Tibial nerve (tissue), 4 donors: ENCODE measurements at regions not wholly inside any gene's neighbourhood (a gene's known extent, or its start where the extent isn't known, plus 50 kb on each side); places are given as distances from the start of the nearest gene placed in this dataset.

Experiments
- DNase-seq, 2 donors: peaks; one replicate each; pipeline ENCODE4 v3.0.0-alpha.2; 2019; ENCODE audit warnings: low spot score in 2 of 2
- H3K27ac ChIP-seq, 4 donors: fragments of 200-600 bp; sonication (generic) in 3 of 4; one replicate each; pipeline ENCODE4 v1.5.1; 2017 to 2019; ENCODE audit warnings: mild to moderate bottlenecking in 1 of 4
- H3K27me3 ChIP-seq, 2 donors: fragments of 200-600 bp; sonication (generic) in 1 of 2; one replicate each; pipeline versions ENCODE4 v1.5.1 to v1.6.0; 2017 to 2019
- H3K36me3 ChIP-seq, 3 donors: fragments of 200-600 bp; sonication (generic); one replicate each; pipeline ENCODE4 v1.5.1; 2018 to 2019
- H3K4me1 ChIP-seq, 4 donors: fragments of 200-600 bp; sonication (generic) in 3 of 4; one replicate each; pipeline ENCODE4 v1.5.1; 2017 to 2019
- H3K4me3 ChIP-seq, 4 donors: fragments of 200-600 bp; sonication (generic) in 3 of 4; one replicate each; pipeline ENCODE4 v1.5.1; 2017 to 2019; ENCODE audit warnings: mild to moderate bottlenecking in 1 of 4, moderate library complexity in 1 of 4
- H3K9me3 ChIP-seq, 4 donors: fragments of 200-600 bp; sonication (generic) in 3 of 4; one replicate each; pipeline ENCODE4 v1.5.1; 2017 to 2019
- EP300 ChIP-seq, 2 donors: sonication (generic); formaldehyde crosslinking; IDR thresholded peaks; one replicate each; pipeline ENCODE4 v1.6.1; 2017; ENCODE audit warnings: antibody characterized with exemption in 2 of 2, mild to moderate bottlenecking in 1 of 2
- POLR2A ChIP-seq, 2 donors: fragments of 450-650 bp; IDR thresholded peaks; one replicate each; pipeline ENCODE4 v1.6.1; 2017; ENCODE audit warnings: antibody characterized with exemption in 2 of 2, mild to moderate bottlenecking in 2 of 2, moderate library complexity in 2 of 2
- WGBS, 2 donors: methylation state at CpG; one replicate each; pipeline ENCODE4 v1.1.5; 2018; 5-methylcytosine and 5-hydroxymethylcytosine counted together
- TF ChIP-seq, protein P1 (sequence below), 5 experiments: fragments of 200-600 bp in 3 of 5; fragments of 450-650 bp in 2 of 5; sonication (generic) in 3 of 5; IDR thresholded peaks; one replicate each; pipeline ENCODE4 v1.5.1; 2016 to 2019; ENCODE audit warnings: antibody characterized with exemption in 5 of 5, mild to moderate bottlenecking in 3 of 5, moderate library complexity in 2 of 5

DNA sequence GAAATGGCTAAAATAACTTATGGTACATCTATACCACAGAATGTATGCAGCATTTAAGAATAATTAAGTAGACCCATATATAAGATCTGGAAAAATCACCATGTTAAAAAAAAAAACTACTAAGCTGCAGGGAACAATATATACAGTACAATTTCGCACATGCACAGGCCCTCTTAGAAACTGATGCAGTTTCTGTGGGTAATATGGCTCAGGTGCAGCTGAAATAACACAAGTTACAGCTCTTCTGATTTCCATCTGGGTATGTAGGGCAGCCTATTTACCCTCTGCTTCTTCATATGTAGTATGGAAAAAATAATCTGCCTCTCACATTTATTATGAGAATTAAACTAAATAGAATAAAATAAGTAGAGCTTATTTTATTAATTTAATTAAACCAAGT is 82.9 kb downstream of the YIPF5 start:
- 93 to 96% methylated on average over 1 of the region's 1 CpG for WGBS, 2 donors
- no peak overlapping the region for H3K4me3 ChIP-seq
- no peaks in the 10 kb centered on the region for H3K27me3 ChIP-seq
- DNase-seq: no peak
- no peaks in the 10 kb centered on the region for H3K36me3 ChIP-seq
- no peak overlapping the region for H3K27ac ChIP-seq
- H3K9me3 ChIP-seq: no peaks in the 10 kb centered on the region
- peaks cover 0 to 12% (median 0%) of the 10 kb centered on the region in 4 donors for H3K4me1 ChIP-seq
- TF ChIP-seq EP300 (IDR thresholded peaks at IDR 0.05) (no peak), POLR2A (IDR thresholded peaks at IDR 0.05) (no peak)
- TF ChIP-seq, protein P1, sequence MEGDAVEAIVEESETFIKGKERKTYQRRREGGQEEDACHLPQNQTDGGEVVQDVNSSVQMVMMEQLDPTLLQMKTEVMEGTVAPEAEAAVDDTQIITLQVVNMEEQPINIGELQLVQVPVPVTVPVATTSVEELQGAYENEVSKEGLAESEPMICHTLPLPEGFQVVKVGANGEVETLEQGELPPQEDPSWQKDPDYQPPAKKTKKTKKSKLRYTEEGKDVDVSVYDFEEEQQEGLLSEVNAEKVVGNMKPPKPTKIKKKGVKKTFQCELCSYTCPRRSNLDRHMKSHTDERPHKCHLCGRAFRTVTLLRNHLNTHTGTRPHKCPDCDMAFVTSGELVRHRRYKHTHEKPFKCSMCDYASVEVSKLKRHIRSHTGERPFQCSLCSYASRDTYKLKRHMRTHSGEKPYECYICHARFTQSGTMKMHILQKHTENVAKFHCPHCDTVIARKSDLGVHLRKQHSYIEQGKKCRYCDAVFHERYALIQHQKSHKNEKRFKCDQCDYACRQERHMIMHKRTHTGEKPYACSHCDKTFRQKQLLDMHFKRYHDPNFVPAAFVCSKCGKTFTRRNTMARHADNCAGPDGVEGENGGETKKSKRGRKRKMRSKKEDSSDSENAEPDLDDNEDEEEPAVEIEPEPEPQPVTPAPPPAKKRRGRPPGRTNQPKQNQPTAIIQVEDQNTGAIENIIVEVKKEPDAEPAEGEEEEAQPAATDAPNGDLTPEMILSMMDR (IDR thresholded peaks at IDR 0.05): no peak

- Histone ChIP-seq H3K36me3 (no peaks in the 10 kb centered on the region), H3K4me3 (no peak overlapping the region), H3K27me3 (no peaks in the 10 kb centered on the region), H3K4me1 (peaks cover 0 to 12% (median 0%) of the 10 kb centered on the region in 4 donors), H3K9me3 (no peaks in the 10 kb centered on the region), H3K27ac (no peak overlapping the region)
- 79 to 83% methylated on average over 3 of the region's 3 CpGs for WGBS, 2 donors
- no peak for DNase-seq
- TF ChIP-seq EP300 (IDR thresholded peaks at IDR 0.05) (no peak), POLR2A (IDR thresholded peaks at IDR 0.05) (no peak)
- TF ChIP-seq, protein P1 (IDR thresholded peaks at IDR 0.05): no peak
Measured at GRCh38 chr5:144088206-144089064, 82.0 kb downstream of the YIPF5 start.

- Histone ChIP-seq H3K9me3 (no peaks in the 10 kb centered on the region), H3K4me3 (no peak overlapping the region), H3K27ac (no peak overlapping the region), H3K4me1 (peaks cover 0 to 12% (median 0%) of the 10 kb centered on the region in 4 donors), H3K27me3 (no peaks in the 10 kb centered on the region), H3K36me3 (no peaks in the 10 kb centered on the region)
- WGBS, 2 donors: 11 to 21% methylated on average over 2 of the region's 2 CpGs
- DNase-seq: no peak
- TF ChIP-seq, protein P1 (IDR thresholded peaks at IDR 0.05): no peak
- TF ChIP-seq POLR2A (IDR thresholded peaks at IDR 0.05): no peak
- no peak for TF ChIP-seq EP300 (IDR thresholded peaks at IDR 0.05)
Measured at GRCh38 chr5:144089401-144090021, 80.9 kb downstream of the YIPF5 start.

DNA sequence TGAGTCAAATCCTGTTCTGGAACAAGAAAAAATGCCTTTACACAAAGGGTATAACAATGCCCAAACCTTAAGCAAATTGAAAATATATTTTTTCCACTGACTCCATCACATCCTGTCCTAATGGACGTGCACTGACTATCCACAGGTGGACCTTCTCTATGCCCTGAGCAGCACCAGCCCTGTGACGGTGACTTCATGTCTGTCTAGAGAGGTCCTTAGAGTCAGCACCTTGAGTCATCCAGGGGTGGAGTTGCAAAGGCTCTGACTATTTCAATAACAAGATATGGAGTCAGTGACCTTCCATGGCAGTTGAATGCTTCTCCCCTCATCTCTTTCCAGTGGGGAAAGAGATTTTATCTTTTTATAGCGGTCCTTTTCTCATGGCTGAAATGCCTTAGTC is 78.0 kb downstream of the YIPF5 start:
- Histone ChIP-seq H3K9me3 (peaks cover 0 to 14% (median 0%) of the 10 kb centered on the region in 4 donors), H3K27me3 (no peaks in the 10 kb centered on the region)

More for the DNA sequence above, 78.0 kb downstream of the YIPF5 start:
- Histone ChIP-seq H3K27ac (no peak overlapping the region), H3K4me3 (no peak overlapping the region), H3K36me3 (no peaks in the 10 kb centered on the region), H3K4me1 (peaks cover 0 to 12% (median 0%) of the 10 kb centered on the region in 4 donors)
- TF ChIP-seq POLR2A (IDR thresholded peaks at IDR 0.05) (no peak), EP300 (IDR thresholded peaks at IDR 0.05) (no peak)
- TF ChIP-seq, protein P1 (IDR thresholded peaks at IDR 0.05): no peak
- no peak for DNase-seq
- 92 to 95% methylated on average over 3 of the region's 3 CpGs for WGBS, 2 donors
